ENCODE measurements at regions not wholly inside any gene's neighbourhood (a gene's known extent, or its start where the extent isn't known, plus 50 kb on each side); places are given as distances from the start of the nearest gene placed in this dataset.

- intact Hi-C loops (cut with DNase I), result no loop called here
- Histone ChIP-seq H3K36me3 (no peaks in the 10 kb centered on the region), H3K9me3 (no peaks in the 10 kb centered on the region), H3K27me3 (no peaks in the 10 kb centered on the region), H3K27ac (no peak overlapping the region), H3K4me3 (no peak overlapping the region), H3K4me1 (no peaks in the 10 kb centered on the region)
- no peak for TF ChIP-seq CTCF (IDR thresholded peaks at IDR 0.05)
- no peak for TF ChIP-seq POLR2A (IDR thresholded peaks at IDR 0.05)
- TF ChIP-seq POLR2AphosphoS5 (IDR thresholded peaks at IDR 0.05; ENCODE audit: insufficient read depth in 1 of 2, low read depth in 1 of 2), result no peak
- DNase-seq (ENCODE audit: extremely low spot score in 2 of 2), result no peak
Observed at GRCh38 chr13:103358255-103358932, 292.2 kb upstream of the SLC10A2 start.

- no peak overlapping the region for H3K4me3 ChIP-seq
- TF ChIP-seq POLR2AphosphoS5 (IDR thresholded peaks at IDR 0.05; ENCODE audit: insufficient read depth in 1 of 2, low read depth in 1 of 2) (no peak), CTCF (IDR thresholded peaks at IDR 0.05) (no peak), POLR2A (IDR thresholded peaks at IDR 0.05) (no peak)
- H3K27ac ChIP-seq, result no peak overlapping the region
- DNase-seq (ENCODE audit: extremely low spot score in 2 of 2), result no peak
- H3K36me3 ChIP-seq, result no peaks in the 10 kb centered on the region
- intact Hi-C loops (cut with DNase I), result no loop called here
- H3K9me3 ChIP-seq, result no peaks in the 10 kb centered on the region
- no peaks in the 10 kb centered on the region for H3K27me3 ChIP-seq
- H3K4me1 ChIP-seq, result no peaks in the 10 kb centered on the region
Observed at GRCh38 chr13:103356226-103356864, 290.1 kb upstream of the SLC10A2 start.

GRCh38 chr13:103354171-103354570 is 288.0 kb upstream of the SLC10A2 start:
- Histone ChIP-seq H3K4me1 (no peaks in the 10 kb centered on the region), H3K27me3 (no peaks in the 10 kb centered on the region)

GRCh38 chr13:103351035-103351828 is 285.0 kb upstream of the SLC10A2 start:
- Histone ChIP-seq H3K4me3 (no peak overlapping the region), H3K36me3 (no peaks in the 10 kb centered on the region), H3K27me3 (no peaks in the 10 kb centered on the region), H3K4me1 (no peaks in the 10 kb centered on the region), H3K27ac (no peak overlapping the region), H3K9me3 (no peaks in the 10 kb centered on the region)
- DNase-seq (ENCODE audit: extremely low spot score in 2 of 2), result no peak
- intact Hi-C loops (cut with DNase I), result no loop called here
- TF ChIP-seq CTCF (IDR thresholded peaks at IDR 0.05) (no peak), POLR2A (IDR thresholded peaks at IDR 0.05) (no peak), POLR2AphosphoS5 (IDR thresholded peaks at IDR 0.05; ENCODE audit: insufficient read depth in 1 of 2, low read depth in 1 of 2) (no peak)

More at GRCh38 chr13:103354171-103354570, 288.0 kb upstream of the SLC10A2 start:
- H3K4me3 ChIP-seq, result no peak overlapping the region
- TF ChIP-seq POLR2AphosphoS5 (IDR thresholded peaks at IDR 0.05; ENCODE audit: insufficient read depth in 1 of 2, low read depth in 1 of 2) (no peak), CTCF (IDR thresholded peaks at IDR 0.05) (no peak), POLR2A (IDR thresholded peaks at IDR 0.05) (no peak)
- no peaks in the 10 kb centered on the region for H3K9me3 ChIP-seq
- H3K27ac ChIP-seq, result no peak overlapping the region
- no peaks in the 10 kb centered on the region for H3K36me3 ChIP-seq
- intact Hi-C loops (cut with DNase I), result no loop called here
- no peak for DNase-seq (ENCODE audit: extremely low spot score in 2 of 2)

Measured in vagina (tissue), 2 donors.